Thyroid gland (tissue), 4 donors: ENCODE measurements at regions not wholly inside any gene's neighbourhood (a gene's known extent, or its start where the extent isn't known, plus 50 kb on each side); places are given as distances from the start of the nearest gene placed in this dataset.

Experiments
- CTCF ChIP-seq, 6 experiments: fragments of 200-600 bp in 3 of 6; fragments of 450-650 bp in 3 of 6; sonication (generic) in 3 of 6; IDR thresholded peaks; one replicate each; pipeline ENCODE4 v1.5.1; 2016 to 2019; ENCODE audit warnings: antibody characterized with exemption in 6 of 6, mild to moderate bottlenecking in 2 of 6, inconsistent platforms in 1 of 6, moderate library complexity in 1 of 6
- POLR2A ChIP-seq, 2 donors: fragments of 450-650 bp; IDR thresholded peaks; one replicate each; pipeline ENCODE4 v1.6.1; 2017; ENCODE audit warnings: antibody characterized with exemption in 2 of 2, mild to moderate bottlenecking in 2 of 2, moderate library complexity in 1 of 2

GRCh38 chr1:81731989-81732388, 68.7 kb upstream of the ADGRL2 start:
- TF ChIP-seq CTCF (IDR thresholded peaks at IDR 0.05) (no peak), POLR2A (IDR thresholded peaks at IDR 0.05) (no peak)
